Muscle layer of colon (tissue), 2 donors: ENCODE measurements at regions not wholly inside any gene's neighbourhood (a gene's known extent, or its start where the extent isn't known, plus 50 kb on each side); places are given as distances from the start of the nearest gene placed in this dataset.
A peak's percentile ranks its signal among the peaks of the same experiment; 100 is the strongest.

Experiments used
- H3K27ac ChIP-seq: one replicate; pipeline ENCODE4 v1.7.0; 2013; ENCODE audit warnings: low read depth, mild to moderate bottlenecking, low read length, moderate library complexity
- H3K27me3 ChIP-seq, 2 donors: one replicate each; pipeline ENCODE4 v1.7.0; 2013; ENCODE audit warnings: low read length in 2 of 2, mild to moderate bottlenecking in 2 of 2; ENCODE audit not compliant: insufficient read depth in 2 of 2, control insufficient read depth in 1 of 2
- H3K36me3 ChIP-seq: one replicate; pipeline ENCODE4 v1.7.0; 2013; ENCODE audit warnings: mild to moderate bottlenecking, low read length; ENCODE audit not compliant: insufficient read depth
- H3K4me1 ChIP-seq: one replicate; pipeline ENCODE4 v1.7.0; 2013; ENCODE audit warnings: mild to moderate bottlenecking, low read length; ENCODE audit not compliant: insufficient read depth
- H3K4me3 ChIP-seq, 2 donors: one replicate each; pipeline ENCODE4 v1.7.0; 2013; ENCODE audit warnings: low read length in 2 of 2, low read depth in 1 of 2, mild to moderate bottlenecking in 1 of 2, moderate library complexity in 1 of 2
- H3K9ac ChIP-seq: one replicate; pipeline ENCODE4 v1.7.0; 2013; ENCODE audit warnings: low read length
- H3K9me3 ChIP-seq: one replicate; pipeline ENCODE4 v1.7.0; 2013; ENCODE audit warnings: mild to moderate bottlenecking, low read length
- donor health status: abdominal sarcoma.
- donor health status: Adenocarcinoma of cecum.

- Histone ChIP-seq H3K9me3 (no peaks in the 10 kb centered on the region), H3K4me3 (no peak overlapping the region), H3K9ac (no peak overlapping the region), H3K36me3 (no peaks in the 10 kb centered on the region), H3K27me3 (no peaks in the 10 kb centered on the region), H3K4me1 (no peaks in the 10 kb centered on the region), H3K27ac (no peak overlapping the region)
These were observed 200.5 kb upstream of the DCN start for GRCh38 chr12:91383099-91383498.

GRCh38 chr12:91382081-91382543 lies 199.5 kb upstream of the DCN start:
- Histone ChIP-seq H3K9me3 (no peaks in the 10 kb centered on the region), H3K4me1 (no peaks in the 10 kb centered on the region), H3K9ac (peak overlapping the region; percentile 47), H3K27me3 (no peaks in the 10 kb centered on the region), H3K27ac (peak overlapping the region; percentile 61), H3K36me3 (no peaks in the 10 kb centered on the region), H3K4me3 (peak overlapping the region; percentile 29 to 58)

- no peaks in the 10 kb centered on the region for H3K4me1 ChIP-seq
- H3K27ac ChIP-seq = peak overlapping the region; percentile 61
- H3K9me3 ChIP-seq = no peaks in the 10 kb centered on the region
- H3K4me3 ChIP-seq = peak overlapping the region; percentile 17 to 58
- H3K27me3 ChIP-seq = no peaks in the 10 kb centered on the region
- H3K9ac ChIP-seq = peak overlapping the region; percentile 47
- no peaks in the 10 kb centered on the region for H3K36me3 ChIP-seq
These were observed 198.7 kb upstream of the DCN start for GRCh38 chr12:91381309-91381804.

- Histone ChIP-seq H3K4me1 (no peaks in the 10 kb centered on the region), H3K9me3 (no peaks in the 10 kb centered on the region), H3K9ac (no peak overlapping the region)
These were observed 198.0 kb upstream of the DCN start for GRCh38 chr12:91380631-91381030.

GRCh38 chr12:91379051-91379775 lies 196.6 kb upstream of the DCN start:
- H3K4me1 ChIP-seq = no peaks in the 10 kb centered on the region
- no peaks in the 10 kb centered on the region for H3K36me3 ChIP-seq
- H3K4me3 ChIP-seq = no peak overlapping the region
- H3K27ac ChIP-seq = no peak overlapping the region
- H3K9ac ChIP-seq = no peak overlapping the region
- no peaks in the 10 kb centered on the region for H3K9me3 ChIP-seq
- no peaks in the 10 kb centered on the region for H3K27me3 ChIP-seq

More at GRCh38 chr12:91380631-91381030, 198.0 kb upstream of the DCN start:
- Histone ChIP-seq H3K27me3 (no peaks in the 10 kb centered on the region), H3K36me3 (no peaks in the 10 kb centered on the region), H3K27ac (no peak overlapping the region), H3K4me3 (no peak overlapping the region)

GRCh38 chr12:91377436-91377835 lies 194.8 kb upstream of the DCN start:
- no peaks in the 10 kb centered on the region for H3K27me3 ChIP-seq
- H3K27ac ChIP-seq = no peak overlapping the region
- no peak overlapping the region for H3K9ac ChIP-seq
- H3K36me3 ChIP-seq = no peaks in the 10 kb centered on the region
- H3K4me3 ChIP-seq = no peak overlapping the region
- no peaks in the 10 kb centered on the region for H3K9me3 ChIP-seq
- no peaks in the 10 kb centered on the region for H3K4me1 ChIP-seq

- H3K4me1 ChIP-seq = no peaks in the 10 kb centered on the region
- no peaks in the 10 kb centered on the region for H3K9me3 ChIP-seq
- no peaks in the 10 kb centered on the region for H3K36me3 ChIP-seq
- no peak overlapping the region for H3K4me3 ChIP-seq
- H3K27me3 ChIP-seq = no peaks in the 10 kb centered on the region
- H3K9ac ChIP-seq = no peak overlapping the region
- H3K27ac ChIP-seq = no peak overlapping the region
These were observed 190.5 kb upstream of the DCN start for GRCh38 chr12:91373086-91373485.

- H3K4me1 ChIP-seq = no peaks in the 10 kb centered on the region
- H3K27ac ChIP-seq = no peak overlapping the region
- H3K9me3 ChIP-seq = no peaks in the 10 kb centered on the region
- H3K9ac ChIP-seq = no peak overlapping the region
- H3K27me3 ChIP-seq = no peaks in the 10 kb centered on the region
- H3K4me3 ChIP-seq = no peak overlapping the region
- H3K36me3 ChIP-seq = no peaks in the 10 kb centered on the region
These were observed 187.7 kb upstream of the DCN start for GRCh38 chr12:91370086-91370868.

- H3K9ac ChIP-seq = no peak overlapping the region
- H3K9me3 ChIP-seq = no peaks in the 10 kb centered on the region
- H3K36me3 ChIP-seq = no peaks in the 10 kb centered on the region
- no peak overlapping the region for H3K27ac ChIP-seq
- no peaks in the 10 kb centered on the region for H3K27me3 ChIP-seq
- H3K4me1 ChIP-seq = no peaks in the 10 kb centered on the region
- no peak overlapping the region for H3K4me3 ChIP-seq
These were observed 186.0 kb upstream of the DCN start for GRCh38 chr12:91368613-91369012.

- no peaks in the 10 kb centered on the region for H3K9me3 ChIP-seq
- H3K27ac ChIP-seq = no peak overlapping the region
- H3K27me3 ChIP-seq = no peaks in the 10 kb centered on the region
These were observed 184.7 kb upstream of the DCN start for GRCh38 chr12:91367234-91367849.

GRCh38 chr12:91364471-91365184 lies 182.0 kb upstream of the DCN start:
- no peaks in the 10 kb centered on the region for H3K9me3 ChIP-seq
- no peak overlapping the region for H3K4me3 ChIP-seq
- H3K36me3 ChIP-seq = no peaks in the 10 kb centered on the region
- H3K9ac ChIP-seq = no peak overlapping the region
- no peak overlapping the region for H3K27ac ChIP-seq
- H3K27me3 ChIP-seq = no peaks in the 10 kb centered on the region
- H3K4me1 ChIP-seq = no peaks in the 10 kb centered on the region

More at GRCh38 chr12:91367234-91367849, 184.7 kb upstream of the DCN start:
- no peak overlapping the region for H3K9ac ChIP-seq
- no peaks in the 10 kb centered on the region for H3K36me3 ChIP-seq
- no peaks in the 10 kb centered on the region for H3K4me1 ChIP-seq
- no peak overlapping the region for H3K4me3 ChIP-seq
